Ishikawa (cell line): ENCODE measurements at regions not wholly inside any gene's neighbourhood (a gene's known extent, or its start where the extent isn't known, plus 50 kb on each side); places are given as distances from the start of the nearest gene placed in this dataset.

Experiments
- CEBPB ChIP-seq: IDR thresholded peaks from 2 replicates; pipeline ENCODE4 v1.6.1; 2012
- CREB1 ChIP-seq: IDR thresholded peaks from 2 replicates; pipeline ENCODE4 v1.6.1; 2012; ENCODE audit warnings: low read depth
- EGR1 ChIP-seq: IDR thresholded peaks from 2 replicates; pipeline ENCODE4 v1.6.1; 2012
- EP300 ChIP-seq: IDR thresholded peaks from 2 replicates; pipeline ENCODE4 v1.6.1; 2012; ENCODE audit warnings: borderline replicate concordance
- FOXM1 ChIP-seq: IDR thresholded peaks from 2 replicates; pipeline ENCODE4 v1.6.1; 2012; ENCODE audit warnings: low read depth, borderline replicate concordance
- NFIC ChIP-seq: IDR thresholded peaks from 2 replicates; pipeline ENCODE4 v1.6.1; 2012
- RAD21 ChIP-seq: IDR thresholded peaks from 2 replicates; pipeline ENCODE4 v1.6.1; 2012; ENCODE audit warnings: low read depth
- TAF1 ChIP-seq: IDR thresholded peaks from 2 replicates; pipeline ENCODE4 v1.6.1; 2012; ENCODE audit warnings: low read depth, mild to moderate bottlenecking
- TCF12 ChIP-seq: IDR thresholded peaks from 2 replicates; pipeline ENCODE4 v1.6.1; 2012; ENCODE audit warnings: low read depth
- TEAD4 ChIP-seq: IDR thresholded peaks from 2 replicates; pipeline ENCODE4 v1.6.1; 2012
- YY1 ChIP-seq: IDR thresholded peaks from 2 replicates; pipeline ENCODE4 v1.6.1; 2012; ENCODE audit warnings: low read depth
- ZBTB7A ChIP-seq: IDR thresholded peaks from 2 replicates; pipeline ENCODE4 v1.6.1; 2012; ENCODE audit warnings: low read depth
- TF ChIP-seq, protein P1 (sequence below): IDR thresholded peaks from 2 replicates; pipeline ENCODE4 v1.6.1; 2012
- TF ChIP-seq, protein P2 (sequence below): IDR thresholded peaks from 2 replicates; pipeline ENCODE4 v1.6.1; 2012; ENCODE audit warnings: low read depth, mild to moderate bottlenecking
- TF ChIP-seq, protein P3 (sequence below): IDR thresholded peaks from 2 replicates; pipeline ENCODE4 v1.6.1; 2012

DNA sequence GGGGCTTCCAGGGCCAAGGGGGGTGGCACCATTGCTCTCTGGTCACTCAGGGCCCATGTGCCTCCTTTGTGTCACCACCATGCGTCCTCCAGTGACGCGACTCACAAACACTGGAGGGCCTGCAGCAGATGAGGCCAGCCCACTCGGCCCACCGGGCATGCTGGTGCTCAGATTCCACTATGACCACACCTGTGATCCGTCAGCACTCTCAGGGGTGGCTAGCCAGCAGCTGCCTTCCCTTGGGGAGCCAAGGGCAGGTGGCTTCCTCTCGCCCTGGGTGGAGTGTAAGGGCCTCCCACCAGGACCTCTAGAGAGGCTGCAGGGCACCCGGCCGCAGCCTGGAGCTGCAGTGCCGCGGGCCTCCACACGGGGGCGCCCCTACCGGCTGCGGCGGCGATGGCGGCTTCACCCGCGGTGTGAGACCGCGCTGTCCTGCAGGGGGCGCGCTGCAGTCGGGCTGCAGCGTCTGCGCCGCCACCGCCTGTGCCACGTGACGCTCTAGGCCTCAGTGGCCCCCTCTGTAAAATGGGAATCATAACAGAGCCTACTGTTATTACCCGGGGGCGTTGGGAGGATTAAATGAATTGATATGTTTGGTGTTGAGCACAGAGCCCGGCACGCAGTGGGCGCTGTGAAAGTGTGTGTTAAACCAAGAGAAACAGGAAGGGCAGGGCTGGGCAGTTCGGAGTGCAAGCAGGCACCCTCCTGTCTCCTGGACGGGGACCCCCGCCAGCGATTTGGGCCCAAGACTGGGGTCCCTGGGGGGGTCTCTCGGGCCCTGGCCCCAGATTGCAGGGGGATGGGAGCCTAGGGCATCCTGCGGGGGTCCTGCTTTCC, 192.4 kb upstream of the GSE1 start:
- peak; percentile 47; the same call in 1 of the 2 replicates for TF ChIP-seq EP300
- TF ChIP-seq NFIC = peak; percentile 27; the same call in 1 of the 2 replicates
- TF ChIP-seq ZBTB7A = 0 out of 2 replicates have a peak, but pooled peaks have one; percentile 29
- TF ChIP-seq, protein P1, sequence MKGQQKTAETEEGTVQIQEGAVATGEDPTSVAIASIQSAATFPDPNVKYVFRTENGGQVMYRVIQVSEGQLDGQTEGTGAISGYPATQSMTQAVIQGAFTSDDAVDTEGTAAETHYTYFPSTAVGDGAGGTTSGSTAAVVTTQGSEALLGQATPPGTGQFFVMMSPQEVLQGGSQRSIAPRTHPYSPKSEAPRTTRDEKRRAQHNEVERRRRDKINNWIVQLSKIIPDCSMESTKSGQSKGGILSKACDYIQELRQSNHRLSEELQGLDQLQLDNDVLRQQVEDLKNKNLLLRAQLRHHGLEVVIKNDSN = peak; percentile 98
- TF ChIP-seq TAF1 = no peak
- TF ChIP-seq TEAD4 = no peak
- peak; percentile 24; the same call in 1 of the 2 replicates for TF ChIP-seq FOXM1
- TF ChIP-seq YY1 = peak; percentile 81
- TF ChIP-seq CEBPB = no peak
- TF ChIP-seq, protein P2, sequence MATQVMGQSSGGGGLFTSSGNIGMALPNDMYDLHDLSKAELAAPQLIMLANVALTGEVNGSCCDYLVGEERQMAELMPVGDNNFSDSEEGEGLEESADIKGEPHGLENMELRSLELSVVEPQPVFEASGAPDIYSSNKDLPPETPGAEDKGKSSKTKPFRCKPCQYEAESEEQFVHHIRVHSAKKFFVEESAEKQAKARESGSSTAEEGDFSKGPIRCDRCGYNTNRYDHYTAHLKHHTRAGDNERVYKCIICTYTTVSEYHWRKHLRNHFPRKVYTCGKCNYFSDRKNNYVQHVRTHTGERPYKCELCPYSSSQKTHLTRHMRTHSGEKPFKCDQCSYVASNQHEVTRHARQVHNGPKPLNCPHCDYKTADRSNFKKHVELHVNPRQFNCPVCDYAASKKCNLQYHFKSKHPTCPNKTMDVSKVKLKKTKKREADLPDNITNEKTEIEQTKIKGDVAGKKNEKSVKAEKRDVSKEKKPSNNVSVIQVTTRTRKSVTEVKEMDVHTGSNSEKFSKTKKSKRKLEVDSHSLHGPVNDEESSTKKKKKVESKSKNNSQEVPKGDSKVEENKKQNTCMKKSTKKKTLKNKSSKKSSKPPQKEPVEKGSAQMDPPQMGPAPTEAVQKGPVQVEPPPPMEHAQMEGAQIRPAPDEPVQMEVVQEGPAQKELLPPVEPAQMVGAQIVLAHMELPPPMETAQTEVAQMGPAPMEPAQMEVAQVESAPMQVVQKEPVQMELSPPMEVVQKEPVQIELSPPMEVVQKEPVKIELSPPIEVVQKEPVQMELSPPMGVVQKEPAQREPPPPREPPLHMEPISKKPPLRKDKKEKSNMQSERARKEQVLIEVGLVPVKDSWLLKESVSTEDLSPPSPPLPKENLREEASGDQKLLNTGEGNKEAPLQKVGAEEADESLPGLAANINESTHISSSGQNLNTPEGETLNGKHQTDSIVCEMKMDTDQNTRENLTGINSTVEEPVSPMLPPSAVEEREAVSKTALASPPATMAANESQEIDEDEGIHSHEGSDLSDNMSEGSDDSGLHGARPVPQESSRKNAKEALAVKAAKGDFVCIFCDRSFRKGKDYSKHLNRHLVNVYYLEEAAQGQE = no peak
- TF ChIP-seq TCF12 = no peak; the same call in 1 of the 2 replicates
- 0 out of 2 replicates have a peak, but pooled peaks have one; percentile 25 for TF ChIP-seq EGR1
- peak; percentile 85 for TF ChIP-seq RAD21
- TF ChIP-seq, protein P3, sequence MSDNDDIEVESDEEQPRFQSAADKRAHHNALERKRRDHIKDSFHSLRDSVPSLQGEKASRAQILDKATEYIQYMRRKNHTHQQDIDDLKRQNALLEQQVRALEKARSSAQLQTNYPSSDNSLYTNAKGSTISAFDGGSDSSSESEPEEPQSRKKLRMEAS = peak; percentile 67
- TF ChIP-seq CREB1 = no peak

DNA sequence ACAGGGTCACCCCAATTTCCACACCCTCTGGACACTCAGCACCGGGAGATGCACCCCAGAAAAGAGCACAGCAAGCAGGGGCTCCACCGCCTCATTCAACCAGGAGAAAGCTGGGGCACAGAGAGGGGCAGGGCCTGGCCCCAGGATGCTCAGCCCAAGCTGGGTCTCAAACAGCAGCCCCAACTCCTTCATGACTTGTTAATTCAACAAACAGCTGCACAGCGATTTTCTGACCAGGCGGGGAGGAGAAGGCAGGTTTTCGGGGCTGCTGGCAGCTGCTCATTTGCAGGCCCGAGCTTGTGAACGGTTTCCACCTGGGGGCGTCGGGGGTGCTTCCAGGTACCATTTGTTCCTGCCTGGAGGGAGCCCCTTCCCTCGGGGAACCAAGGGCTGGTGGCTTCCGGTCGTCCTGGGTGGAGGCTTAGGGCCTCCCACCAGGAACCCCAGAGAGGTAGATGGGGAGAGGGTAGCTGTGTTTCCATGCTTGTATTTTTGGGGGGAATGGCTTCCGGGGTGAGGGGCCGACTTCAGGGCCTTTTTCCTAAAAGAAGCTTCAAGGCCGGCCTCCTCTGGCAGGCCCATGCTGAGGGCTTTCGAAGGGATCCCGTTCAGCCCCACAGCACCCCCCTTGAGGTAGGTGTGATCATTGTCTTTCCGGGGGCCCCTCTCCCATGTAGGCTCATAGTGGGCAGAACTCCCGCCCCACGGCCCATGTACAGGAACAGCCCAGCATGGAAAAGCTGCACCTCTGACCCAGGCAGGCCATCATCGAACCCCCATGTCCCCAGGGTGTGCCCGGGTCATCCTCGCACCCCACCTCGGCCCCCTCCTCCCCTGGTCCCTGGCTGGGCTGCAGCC, 191.6 kb upstream of the GSE1 start:
- TF ChIP-seq ZBTB7A = no peak
- no peak for TF ChIP-seq EP300
- TF ChIP-seq RAD21 = no peak
- TF ChIP-seq, protein P2 = no peak
- TF ChIP-seq, protein P1 = no peak
- TF ChIP-seq YY1 = no peak
- TF ChIP-seq TAF1 = no peak
- TF ChIP-seq FOXM1 = no peak
- no peak for TF ChIP-seq CREB1
- TF ChIP-seq TEAD4 = no peak
- TF ChIP-seq, protein P3 = no peak
- TF ChIP-seq NFIC = no peak
- TF ChIP-seq TCF12 = no peak
- no peak for TF ChIP-seq EGR1

DNA sequence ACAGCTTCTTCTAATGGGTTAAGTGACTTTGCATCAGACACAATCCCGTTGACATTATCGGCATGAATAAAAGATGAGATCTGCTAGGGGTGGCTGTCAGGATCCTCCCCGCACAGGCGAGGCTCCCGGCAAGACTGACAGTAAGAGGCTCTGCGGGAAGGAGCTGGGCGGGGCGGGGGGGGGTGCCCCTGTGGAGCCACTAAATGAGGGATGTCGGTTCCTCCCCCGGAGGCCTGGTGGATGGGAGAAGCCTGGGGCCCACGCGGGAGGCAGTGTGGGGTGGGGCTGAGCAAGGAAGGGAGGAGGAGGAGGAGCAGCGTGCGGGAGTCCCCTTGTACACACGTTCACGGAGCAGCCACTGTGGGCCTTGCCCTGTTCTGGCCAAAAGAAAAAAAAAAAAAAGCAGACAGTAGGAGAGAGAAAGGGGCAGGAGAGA, 190.9 kb upstream of the GSE1 start:
- TF ChIP-seq ZBTB7A (no peak), TCF12 (no peak), TAF1 (no peak), NFIC (no peak), FOXM1 (no peak)

DNA sequence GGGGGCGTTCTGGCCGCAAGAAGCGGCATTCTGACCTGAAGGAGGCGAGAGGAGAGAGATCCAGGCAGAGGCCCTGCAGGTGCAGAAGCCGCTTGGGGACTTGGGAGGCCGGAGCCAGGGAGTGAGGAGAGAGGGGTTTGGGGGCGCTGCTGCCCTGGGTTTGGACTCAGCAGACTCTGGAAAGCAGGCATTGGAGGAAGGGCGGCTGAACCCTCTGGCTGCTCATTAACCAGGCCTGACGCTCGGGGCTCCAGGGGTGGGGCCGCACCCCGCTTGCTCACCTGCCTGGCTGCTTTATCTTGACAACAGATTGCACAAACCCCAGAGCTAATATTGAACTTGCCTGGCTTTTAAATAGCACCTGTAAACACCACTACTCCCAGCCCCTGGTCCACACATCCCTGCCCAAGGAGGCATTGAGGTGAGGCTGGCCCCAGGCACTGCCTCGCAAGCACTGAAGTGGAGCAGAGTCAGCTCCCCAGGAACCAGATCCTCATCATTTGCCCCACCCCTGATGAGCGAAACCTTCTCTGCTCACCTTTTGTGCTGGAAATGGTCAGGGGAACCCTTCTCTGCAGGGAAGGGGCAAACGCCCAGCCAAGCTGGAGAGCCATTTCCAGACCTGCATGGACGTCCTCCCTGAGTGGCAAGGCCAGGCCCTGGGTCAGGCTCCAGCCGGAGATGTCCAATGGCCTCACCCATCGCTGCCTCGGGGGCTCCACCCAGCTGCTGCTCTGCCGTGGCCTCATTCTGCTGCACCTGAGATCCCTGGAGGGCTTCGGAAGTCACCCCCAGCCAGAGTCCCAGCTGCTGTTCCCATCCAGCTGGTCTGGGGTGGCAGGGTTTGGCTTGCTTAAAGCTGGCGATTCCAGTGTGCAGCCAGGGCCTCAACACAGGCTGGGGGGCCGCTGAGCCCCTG, 190.2 kb upstream of the GSE1 start:
- TF ChIP-seq RAD21 = peak; percentile 13; the same call in 1 of the 2 replicates
- TF ChIP-seq EP300 = no peak
- TF ChIP-seq CEBPB = no peak
- no peak for TF ChIP-seq TAF1
- no peak for TF ChIP-seq EGR1
- TF ChIP-seq FOXM1 = no peak

DNA sequence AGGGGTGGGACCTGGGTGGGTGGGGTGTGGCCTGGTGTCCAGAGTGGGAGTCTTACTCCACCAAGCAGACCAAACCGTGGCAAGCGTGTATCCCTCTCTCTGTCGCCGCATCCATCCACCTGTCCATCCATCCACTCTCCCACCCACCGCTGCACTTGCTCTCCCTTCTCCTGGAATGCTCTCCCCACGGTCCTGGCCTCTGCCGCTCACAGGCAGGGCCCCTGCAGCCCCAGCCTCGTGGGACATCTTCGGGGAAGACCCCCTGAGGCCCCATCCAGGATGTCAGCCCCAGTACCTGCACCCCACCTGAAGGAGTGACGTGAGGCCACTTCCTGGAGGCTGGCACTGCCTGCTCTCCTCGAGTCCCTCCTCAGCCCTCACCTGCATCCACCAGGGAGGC, 189.5 kb upstream of the GSE1 start:
- no peak for TF ChIP-seq ZBTB7A
- TF ChIP-seq, protein P1 = no peak
- TF ChIP-seq TAF1 = no peak
- TF ChIP-seq, protein P3 = no peak
- TF ChIP-seq RAD21 = no peak
- no peak for TF ChIP-seq CREB1
